ENCODE measurements at regions not wholly inside any gene's neighbourhood (a gene's known extent, or its start where the extent isn't known, plus 50 kb on each side); places are given as distances from the start of the nearest gene placed in this dataset.

DNA sequence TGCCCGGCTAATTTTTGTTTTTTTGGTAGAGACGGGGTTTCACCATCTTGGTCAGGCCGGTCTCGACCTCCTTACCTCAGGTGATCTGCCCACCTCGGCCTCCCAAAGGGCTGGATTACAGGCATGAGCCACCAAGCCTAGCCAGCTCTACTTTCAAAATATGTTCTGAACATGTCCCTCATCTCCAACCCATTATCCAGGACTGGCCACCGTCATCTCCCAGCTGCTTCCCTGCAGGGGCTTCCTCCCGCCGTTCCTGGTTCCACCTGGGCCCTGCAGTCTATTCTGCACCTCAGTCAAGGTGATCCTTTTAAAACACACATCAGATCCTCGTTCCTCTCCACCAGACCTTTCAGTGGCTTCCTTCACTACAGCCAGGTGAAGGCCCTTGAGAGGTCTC, 80.9 kb upstream of the NKX1-1 start:
- H3K4me3 ChIP-seq (replicated peaks; ENCODE audit: insufficient read depth, low read length), result no peak overlapping the region
- no peak for DNase-seq (ENCODE audit: low read depth in 1 of 2, low spot score in 1 of 2)
- H3K27me3 ChIP-seq (ENCODE audit: insufficient read depth, poor library complexity, severe bottlenecking), result no peaks in the 10 kb centered on the region
- TF ChIP-seq, protein P1, sequence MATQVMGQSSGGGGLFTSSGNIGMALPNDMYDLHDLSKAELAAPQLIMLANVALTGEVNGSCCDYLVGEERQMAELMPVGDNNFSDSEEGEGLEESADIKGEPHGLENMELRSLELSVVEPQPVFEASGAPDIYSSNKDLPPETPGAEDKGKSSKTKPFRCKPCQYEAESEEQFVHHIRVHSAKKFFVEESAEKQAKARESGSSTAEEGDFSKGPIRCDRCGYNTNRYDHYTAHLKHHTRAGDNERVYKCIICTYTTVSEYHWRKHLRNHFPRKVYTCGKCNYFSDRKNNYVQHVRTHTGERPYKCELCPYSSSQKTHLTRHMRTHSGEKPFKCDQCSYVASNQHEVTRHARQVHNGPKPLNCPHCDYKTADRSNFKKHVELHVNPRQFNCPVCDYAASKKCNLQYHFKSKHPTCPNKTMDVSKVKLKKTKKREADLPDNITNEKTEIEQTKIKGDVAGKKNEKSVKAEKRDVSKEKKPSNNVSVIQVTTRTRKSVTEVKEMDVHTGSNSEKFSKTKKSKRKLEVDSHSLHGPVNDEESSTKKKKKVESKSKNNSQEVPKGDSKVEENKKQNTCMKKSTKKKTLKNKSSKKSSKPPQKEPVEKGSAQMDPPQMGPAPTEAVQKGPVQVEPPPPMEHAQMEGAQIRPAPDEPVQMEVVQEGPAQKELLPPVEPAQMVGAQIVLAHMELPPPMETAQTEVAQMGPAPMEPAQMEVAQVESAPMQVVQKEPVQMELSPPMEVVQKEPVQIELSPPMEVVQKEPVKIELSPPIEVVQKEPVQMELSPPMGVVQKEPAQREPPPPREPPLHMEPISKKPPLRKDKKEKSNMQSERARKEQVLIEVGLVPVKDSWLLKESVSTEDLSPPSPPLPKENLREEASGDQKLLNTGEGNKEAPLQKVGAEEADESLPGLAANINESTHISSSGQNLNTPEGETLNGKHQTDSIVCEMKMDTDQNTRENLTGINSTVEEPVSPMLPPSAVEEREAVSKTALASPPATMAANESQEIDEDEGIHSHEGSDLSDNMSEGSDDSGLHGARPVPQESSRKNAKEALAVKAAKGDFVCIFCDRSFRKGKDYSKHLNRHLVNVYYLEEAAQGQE (IDR thresholded peaks at IDR 0.05; ENCODE audit: insufficient replicate concordance, low read depth), result no peak
- no peak for TF ChIP-seq GABPA (IDR thresholded peaks at IDR 0.05; ENCODE audit: low read depth)
- TF ChIP-seq, protein P2, sequence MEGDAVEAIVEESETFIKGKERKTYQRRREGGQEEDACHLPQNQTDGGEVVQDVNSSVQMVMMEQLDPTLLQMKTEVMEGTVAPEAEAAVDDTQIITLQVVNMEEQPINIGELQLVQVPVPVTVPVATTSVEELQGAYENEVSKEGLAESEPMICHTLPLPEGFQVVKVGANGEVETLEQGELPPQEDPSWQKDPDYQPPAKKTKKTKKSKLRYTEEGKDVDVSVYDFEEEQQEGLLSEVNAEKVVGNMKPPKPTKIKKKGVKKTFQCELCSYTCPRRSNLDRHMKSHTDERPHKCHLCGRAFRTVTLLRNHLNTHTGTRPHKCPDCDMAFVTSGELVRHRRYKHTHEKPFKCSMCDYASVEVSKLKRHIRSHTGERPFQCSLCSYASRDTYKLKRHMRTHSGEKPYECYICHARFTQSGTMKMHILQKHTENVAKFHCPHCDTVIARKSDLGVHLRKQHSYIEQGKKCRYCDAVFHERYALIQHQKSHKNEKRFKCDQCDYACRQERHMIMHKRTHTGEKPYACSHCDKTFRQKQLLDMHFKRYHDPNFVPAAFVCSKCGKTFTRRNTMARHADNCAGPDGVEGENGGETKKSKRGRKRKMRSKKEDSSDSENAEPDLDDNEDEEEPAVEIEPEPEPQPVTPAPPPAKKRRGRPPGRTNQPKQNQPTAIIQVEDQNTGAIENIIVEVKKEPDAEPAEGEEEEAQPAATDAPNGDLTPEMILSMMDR (IDR thresholded peaks at IDR 0.05; ENCODE audit: insufficient read depth, low read length), result no peak
- TF ChIP-seq POLR2AphosphoS5 (IDR thresholded peaks at IDR 0.05; ENCODE audit: low read depth), result no peak
- TF ChIP-seq SPI1 (IDR thresholded peaks at IDR 0.05; ENCODE audit: borderline replicate concordance, low read depth), result no peak
- no peak overlapping the region for H3K27ac ChIP-seq (replicated peaks)

DNA sequence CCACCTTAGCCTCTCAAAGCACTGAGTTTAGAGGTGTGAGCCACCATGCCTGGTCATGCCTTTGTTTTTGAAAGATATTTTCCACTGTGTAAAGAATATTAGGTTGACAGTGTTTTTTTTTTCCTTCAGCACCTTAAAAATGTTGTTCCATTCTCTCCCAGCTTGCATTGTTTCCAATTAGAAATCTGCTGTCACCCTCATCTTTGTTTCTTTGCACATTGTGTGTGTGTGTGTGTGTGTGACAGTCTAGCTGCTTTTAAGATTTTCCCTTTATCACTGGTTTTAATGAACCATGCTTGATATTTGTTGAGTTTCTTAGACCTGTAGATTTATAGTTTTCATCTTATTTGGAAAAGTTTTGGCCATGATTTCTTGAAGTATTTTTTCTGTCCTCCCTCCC, 79.0 kb upstream of the NKX1-1 start:
- TF ChIP-seq, protein P1 (IDR thresholded peaks at IDR 0.05; ENCODE audit: insufficient replicate concordance, low read depth), result no peak
- no peak for TF ChIP-seq SPI1 (IDR thresholded peaks at IDR 0.05; ENCODE audit: borderline replicate concordance, low read depth)
- DNase-seq (ENCODE audit: low read depth in 1 of 2, low spot score in 1 of 2), result no peak
- Histone ChIP-seq H3K4me3 (replicated peaks; ENCODE audit: insufficient read depth, low read length) (no peak overlapping the region), H3K27ac (replicated peaks) (no peak overlapping the region), H3K27me3 (ENCODE audit: insufficient read depth, poor library complexity, severe bottlenecking) (no peaks in the 10 kb centered on the region)

DNA sequence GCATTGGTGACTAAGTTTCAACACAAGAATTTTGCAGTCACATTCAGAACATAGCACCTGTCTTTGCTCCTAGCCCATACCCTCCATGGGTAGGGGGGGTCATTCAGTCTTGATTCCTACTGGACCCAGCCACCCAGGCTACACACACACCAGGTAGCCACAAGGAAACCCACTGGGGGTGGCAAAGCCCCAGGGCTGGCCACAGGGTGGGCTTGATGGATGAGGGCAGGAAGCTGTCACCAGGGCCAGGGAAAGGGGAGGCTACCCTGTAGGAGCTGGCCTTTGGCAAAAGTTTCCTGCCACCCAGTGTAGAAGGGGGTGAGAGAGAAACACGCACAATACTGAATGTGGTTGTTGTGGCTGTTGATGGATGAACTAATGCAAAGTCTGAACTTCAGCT, 74.5 kb upstream of the NKX1-1 start:
- no peaks in the 10 kb centered on the region for H3K27me3 ChIP-seq (ENCODE audit: insufficient read depth, poor library complexity, severe bottlenecking)
- TF ChIP-seq, protein P1 (IDR thresholded peaks at IDR 0.05; ENCODE audit: insufficient replicate concordance, low read depth), result no peak
- TF ChIP-seq SPI1 (IDR thresholded peaks at IDR 0.05; ENCODE audit: borderline replicate concordance, low read depth), result no peak
- TF ChIP-seq GABPA (IDR thresholded peaks at IDR 0.05; ENCODE audit: low read depth), result no peak
- TF ChIP-seq, protein P2 (IDR thresholded peaks at IDR 0.05; ENCODE audit: insufficient read depth, low read length), result no peak
- no peak for TF ChIP-seq POLR2AphosphoS5 (IDR thresholded peaks at IDR 0.05; ENCODE audit: low read depth)

DNA sequence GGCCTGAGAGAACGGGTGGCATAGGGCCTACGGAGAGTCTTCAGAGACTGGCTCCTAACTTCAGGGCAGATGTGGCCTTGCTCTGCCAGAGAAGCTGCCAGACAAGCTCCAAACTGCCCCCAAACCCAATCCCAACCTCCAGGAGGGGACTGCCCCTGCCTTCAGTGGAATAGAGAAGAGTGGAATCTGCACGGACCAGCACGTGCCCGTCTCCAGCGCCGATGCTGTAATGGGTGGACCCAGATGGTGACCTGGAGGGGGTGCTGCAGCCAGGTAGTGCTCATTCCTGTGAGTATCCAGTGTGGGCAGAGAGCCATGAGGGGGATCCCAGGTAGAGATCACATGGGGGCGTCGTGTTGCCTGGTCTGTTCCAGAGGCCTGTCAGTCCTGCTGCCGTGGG, 73.2 kb upstream of the NKX1-1 start:
- no peak overlapping the region for H3K27ac ChIP-seq (replicated peaks)
- no peaks in the 10 kb centered on the region for H3K27me3 ChIP-seq (ENCODE audit: insufficient read depth, poor library complexity, severe bottlenecking)
- no peak overlapping the region for H3K4me3 ChIP-seq (replicated peaks; ENCODE audit: insufficient read depth, low read length)
- no peak for DNase-seq (ENCODE audit: low read depth in 1 of 2, low spot score in 1 of 2)
- no peak for TF ChIP-seq GABPA (IDR thresholded peaks at IDR 0.05; ENCODE audit: low read depth)
- TF ChIP-seq, protein P1 (IDR thresholded peaks at IDR 0.05; ENCODE audit: insufficient replicate concordance, low read depth), result no peak
- no peak for TF ChIP-seq POLR2AphosphoS5 (IDR thresholded peaks at IDR 0.05; ENCODE audit: low read depth)

More for the DNA sequence above, 74.5 kb upstream of the NKX1-1 start:
- H3K27ac ChIP-seq (replicated peaks), result no peak overlapping the region
- H3K4me3 ChIP-seq (replicated peaks; ENCODE audit: insufficient read depth, low read length), result no peak overlapping the region
- no peak for DNase-seq (ENCODE audit: low read depth in 1 of 2, low spot score in 1 of 2)
